ENCODE measurements at regions not wholly inside any gene's neighbourhood (a gene's known extent, or its start where the extent isn't known, plus 50 kb on each side); places are given as distances from the start of the nearest gene placed in this dataset.

DNA sequence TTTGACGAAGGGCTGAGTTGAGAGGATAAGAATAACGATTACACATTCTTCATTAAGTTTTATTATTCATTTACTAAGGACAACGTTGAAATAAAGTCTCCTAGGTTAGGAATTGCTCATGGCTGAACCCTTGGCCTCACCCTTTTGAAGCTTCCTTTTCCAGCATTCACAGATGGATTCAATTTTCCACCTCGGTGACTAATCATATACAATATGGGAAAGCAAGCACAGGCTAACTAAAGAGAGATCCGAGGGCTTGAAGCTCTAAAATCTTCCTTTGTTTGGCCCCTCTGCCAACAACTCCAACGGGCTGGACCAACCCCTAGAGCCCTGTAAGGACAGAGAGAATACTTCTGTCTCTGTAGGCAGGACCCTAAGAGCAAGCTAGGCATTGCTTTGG lies 159.5 kb downstream of the SOD2 start:
- TF ChIP-seq, protein P1, sequence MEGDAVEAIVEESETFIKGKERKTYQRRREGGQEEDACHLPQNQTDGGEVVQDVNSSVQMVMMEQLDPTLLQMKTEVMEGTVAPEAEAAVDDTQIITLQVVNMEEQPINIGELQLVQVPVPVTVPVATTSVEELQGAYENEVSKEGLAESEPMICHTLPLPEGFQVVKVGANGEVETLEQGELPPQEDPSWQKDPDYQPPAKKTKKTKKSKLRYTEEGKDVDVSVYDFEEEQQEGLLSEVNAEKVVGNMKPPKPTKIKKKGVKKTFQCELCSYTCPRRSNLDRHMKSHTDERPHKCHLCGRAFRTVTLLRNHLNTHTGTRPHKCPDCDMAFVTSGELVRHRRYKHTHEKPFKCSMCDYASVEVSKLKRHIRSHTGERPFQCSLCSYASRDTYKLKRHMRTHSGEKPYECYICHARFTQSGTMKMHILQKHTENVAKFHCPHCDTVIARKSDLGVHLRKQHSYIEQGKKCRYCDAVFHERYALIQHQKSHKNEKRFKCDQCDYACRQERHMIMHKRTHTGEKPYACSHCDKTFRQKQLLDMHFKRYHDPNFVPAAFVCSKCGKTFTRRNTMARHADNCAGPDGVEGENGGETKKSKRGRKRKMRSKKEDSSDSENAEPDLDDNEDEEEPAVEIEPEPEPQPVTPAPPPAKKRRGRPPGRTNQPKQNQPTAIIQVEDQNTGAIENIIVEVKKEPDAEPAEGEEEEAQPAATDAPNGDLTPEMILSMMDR (IDR thresholded peaks at IDR 0.05): no peak
- no peak for TF ChIP-seq POLR2A (IDR thresholded peaks at IDR 0.05)

Measured in thyroid gland (tissue), 4 donors.